ENCODE measurements at regions not wholly inside any gene's neighbourhood (a gene's known extent, or its start where the extent isn't known, plus 50 kb on each side); places are given as distances from the start of the nearest gene placed in this dataset.

DNA sequence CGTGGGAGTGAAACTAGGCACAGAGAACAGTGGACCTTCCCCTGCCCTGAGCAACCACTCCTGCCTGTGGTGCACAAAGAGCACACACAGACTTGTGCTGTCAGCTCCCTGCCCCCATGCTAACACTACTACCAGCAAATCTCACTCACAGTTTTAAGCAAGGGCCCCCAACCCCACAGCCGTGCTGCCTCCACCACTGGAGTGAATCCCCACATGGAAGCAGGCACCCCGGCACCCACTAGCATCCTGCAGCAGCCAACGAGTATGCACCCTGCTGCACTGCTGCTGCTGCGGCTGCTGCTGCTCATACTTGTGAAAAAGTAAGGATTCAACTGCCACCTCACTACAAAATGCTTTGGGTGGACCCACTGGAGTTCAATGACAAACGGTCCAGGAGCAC, 435.5 kb downstream of the SLCO4C1 start:
- H3K4me1 ChIP-seq (replicated peaks in 1 of 2; ENCODE audit: control insufficient read depth in 2 of 2, insufficient read depth in 2 of 2, low read length in 2 of 2): no peaks in the 10 kb centered on the region
- intact Hi-C loops (cut with micrococcal nuclease): no loop called here
- no peaks in the 10 kb centered on the region for H3K9me1 ChIP-seq (ENCODE audit: control insufficient read depth, insufficient read depth, low read length)
- H3K4me2 ChIP-seq (ENCODE audit: insufficient read depth, low read length): no peak overlapping the region
- TF ChIP-seq, protein P1, sequence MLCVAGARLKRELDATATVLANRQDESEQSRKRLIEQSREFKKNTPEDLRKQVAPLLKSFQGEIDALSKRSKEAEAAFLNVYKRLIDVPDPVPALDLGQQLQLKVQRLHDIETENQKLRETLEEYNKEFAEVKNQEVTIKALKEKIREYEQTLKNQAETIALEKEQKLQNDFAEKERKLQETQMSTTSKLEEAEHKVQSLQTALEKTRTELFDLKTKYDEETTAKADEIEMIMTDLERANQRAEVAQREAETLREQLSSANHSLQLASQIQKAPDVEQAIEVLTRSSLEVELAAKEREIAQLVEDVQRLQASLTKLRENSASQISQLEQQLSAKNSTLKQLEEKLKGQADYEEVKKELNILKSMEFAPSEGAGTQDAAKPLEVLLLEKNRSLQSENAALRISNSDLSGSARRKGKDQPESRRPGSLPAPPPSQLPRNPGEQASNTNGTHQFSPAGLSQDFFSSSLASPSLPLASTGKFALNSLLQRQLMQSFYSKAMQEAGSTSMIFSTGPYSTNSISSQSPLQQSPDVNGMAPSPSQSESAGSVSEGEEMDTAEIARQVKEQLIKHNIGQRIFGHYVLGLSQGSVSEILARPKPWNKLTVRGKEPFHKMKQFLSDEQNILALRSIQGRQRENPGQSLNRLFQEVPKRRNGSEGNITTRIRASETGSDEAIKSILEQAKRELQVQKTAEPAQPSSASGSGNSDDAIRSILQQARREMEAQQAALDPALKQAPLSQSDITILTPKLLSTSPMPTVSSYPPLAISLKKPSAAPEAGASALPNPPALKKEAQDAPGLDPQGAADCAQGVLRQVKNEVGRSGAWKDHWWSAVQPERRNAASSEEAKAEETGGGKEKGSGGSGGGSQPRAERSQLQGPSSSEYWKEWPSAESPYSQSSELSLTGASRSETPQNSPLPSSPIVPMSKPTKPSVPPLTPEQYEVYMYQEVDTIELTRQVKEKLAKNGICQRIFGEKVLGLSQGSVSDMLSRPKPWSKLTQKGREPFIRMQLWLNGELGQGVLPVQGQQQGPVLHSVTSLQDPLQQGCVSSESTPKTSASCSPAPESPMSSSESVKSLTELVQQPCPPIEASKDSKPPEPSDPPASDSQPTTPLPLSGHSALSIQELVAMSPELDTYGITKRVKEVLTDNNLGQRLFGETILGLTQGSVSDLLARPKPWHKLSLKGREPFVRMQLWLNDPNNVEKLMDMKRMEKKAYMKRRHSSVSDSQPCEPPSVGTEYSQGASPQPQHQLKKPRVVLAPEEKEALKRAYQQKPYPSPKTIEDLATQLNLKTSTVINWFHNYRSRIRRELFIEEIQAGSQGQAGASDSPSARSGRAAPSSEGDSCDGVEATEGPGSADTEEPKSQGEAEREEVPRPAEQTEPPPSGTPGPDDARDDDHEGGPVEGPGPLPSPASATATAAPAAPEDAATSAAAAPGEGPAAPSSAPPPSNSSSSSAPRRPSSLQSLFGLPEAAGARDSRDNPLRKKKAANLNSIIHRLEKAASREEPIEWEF (CRISPR knock-in tag; IDR thresholded peaks at IDR 0.05): no peak
- H3K27ac ChIP-seq (ENCODE audit: extremely low read depth, low read depth, low read length): no peak overlapping the region
- H3K4me3 ChIP-seq: no peak overlapping the region
- no peaks in the 10 kb centered on the region for H4K20me1 ChIP-seq (replicated peaks; ENCODE audit: control insufficient read depth, insufficient read depth, low read length)
- H3K9ac ChIP-seq (ENCODE audit: insufficient read depth in 1 of 2, low read depth in 2 of 2, low read length in 2 of 2): no peak overlapping the region
- DNase-seq (ENCODE audit: extremely low read depth in 1 of 4, low spot score in 3 of 4) (no peak), ATAC-seq (no peak), FAIRE-seq (no peak)
- BruUV-seq (replicated peaks): no TSS peak
- no peak overlapping the region for H2AFZ ChIP-seq (ENCODE audit: low read depth, low read length)
- H3K36me3 ChIP-seq (ENCODE audit: control insufficient read depth, insufficient read depth, low read length): no peaks in the 10 kb centered on the region
- 6% methylated on average over 5 of the region's 6 CpGs for WGBS (ENCODE audit: insufficient coverage, low coverage, missing lambda C conversion rate)
- H3K79me2 ChIP-seq (ENCODE audit: control insufficient read depth, insufficient read depth, low read length): no peaks in the 10 kb centered on the region
- ChIA-PET CTCF (ENCODE audit: low intra/inter-chr PET ratio) (no interaction called here), POLR2A (no interaction called here)
- in situ Hi-C loops (cut with MboI): no loop called here
- H3K9me3 ChIP-seq (replicated peaks; ENCODE audit: control insufficient read depth, insufficient read depth, low read depth, low read length): no peaks in the 10 kb centered on the region; the same call in none of the 2 replicates
- no peaks in the 10 kb centered on the region for H3K27me3 ChIP-seq (ENCODE audit: control insufficient read depth in 2 of 2, insufficient read depth in 2 of 2, low read length in 2 of 2)

Data from K562 (cell line).